Tibial nerve (tissue), 4 donors: ENCODE measurements at regions not wholly inside any gene's neighbourhood (a gene's known extent, or its start where the extent isn't known, plus 50 kb on each side); places are given as distances from the start of the nearest gene placed in this dataset.
"Not testable (repeated sequence)": the region's sequence is repeated elsewhere in the genome, so short reads cannot be mapped to it uniquely, and the experiment has no call there.

ENCODE experiments used
- DNase-seq, 2 donors: peaks; one replicate each; pipeline ENCODE4 v3.0.0-alpha.2; 2019; ENCODE audit warnings: low spot score in 2 of 2
- H3K27ac ChIP-seq, 4 donors: fragments of 200-600 bp; sonication (generic) in 3 of 4; one replicate each; pipeline ENCODE4 v1.5.1; 2017 to 2019; ENCODE audit warnings: mild to moderate bottlenecking in 1 of 4
- H3K27me3 ChIP-seq, 2 donors: fragments of 200-600 bp; sonication (generic) in 1 of 2; one replicate each; pipeline versions ENCODE4 v1.5.1 to v1.6.0; 2017 to 2019
- H3K36me3 ChIP-seq, 3 donors: fragments of 200-600 bp; sonication (generic); one replicate each; pipeline ENCODE4 v1.5.1; 2018 to 2019
- H3K4me1 ChIP-seq, 4 donors: fragments of 200-600 bp; sonication (generic) in 3 of 4; one replicate each; pipeline ENCODE4 v1.5.1; 2017 to 2019
- H3K4me3 ChIP-seq, 4 donors: fragments of 200-600 bp; sonication (generic) in 3 of 4; one replicate each; pipeline ENCODE4 v1.5.1; 2017 to 2019; ENCODE audit warnings: mild to moderate bottlenecking in 1 of 4, moderate library complexity in 1 of 4
- H3K9me3 ChIP-seq, 4 donors: fragments of 200-600 bp; sonication (generic) in 3 of 4; one replicate each; pipeline ENCODE4 v1.5.1; 2017 to 2019
- EP300 ChIP-seq, 2 donors: sonication (generic); formaldehyde crosslinking; IDR thresholded peaks; one replicate each; pipeline ENCODE4 v1.6.1; 2017; ENCODE audit warnings: antibody characterized with exemption in 2 of 2, mild to moderate bottlenecking in 1 of 2
- POLR2A ChIP-seq, 2 donors: fragments of 450-650 bp; IDR thresholded peaks; one replicate each; pipeline ENCODE4 v1.6.1; 2017; ENCODE audit warnings: antibody characterized with exemption in 2 of 2, mild to moderate bottlenecking in 2 of 2, moderate library complexity in 2 of 2
- WGBS, 2 donors: methylation state at CpG; one replicate each; pipeline ENCODE4 v1.1.5; 2018; 5-methylcytosine and 5-hydroxymethylcytosine counted together
- TF ChIP-seq, protein P1 (sequence below), 5 experiments: fragments of 200-600 bp in 3 of 5; fragments of 450-650 bp in 2 of 5; sonication (generic) in 3 of 5; IDR thresholded peaks; one replicate each; pipeline ENCODE4 v1.5.1; 2016 to 2019; ENCODE audit warnings: antibody characterized with exemption in 5 of 5, mild to moderate bottlenecking in 3 of 5, moderate library complexity in 2 of 5

DNA sequence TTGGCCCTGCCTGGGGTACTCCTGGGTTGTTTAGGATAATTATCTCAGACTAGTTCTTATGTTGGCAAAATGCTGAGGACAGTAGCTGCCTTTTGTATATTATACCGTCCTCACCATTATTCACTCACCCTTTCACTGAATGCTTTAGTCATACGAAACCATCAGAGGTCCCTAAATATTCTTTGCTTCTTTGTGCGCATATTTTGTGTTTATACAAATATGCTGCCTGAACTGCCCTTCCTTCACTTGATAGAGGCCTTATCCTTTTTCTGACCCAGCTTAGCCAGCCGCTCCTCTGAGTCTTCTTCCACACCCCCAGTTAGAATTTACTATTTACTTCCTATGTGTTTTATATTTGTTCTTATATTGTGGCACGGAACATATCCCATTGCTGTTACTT, 70.2 kb upstream of the OSBPL3 start:
- 63 to 75% methylated on average over 5 of the region's 5 CpGs for WGBS, 2 donors
- no peak overlapping the region for H3K4me3 ChIP-seq
- TF ChIP-seq, protein P1, sequence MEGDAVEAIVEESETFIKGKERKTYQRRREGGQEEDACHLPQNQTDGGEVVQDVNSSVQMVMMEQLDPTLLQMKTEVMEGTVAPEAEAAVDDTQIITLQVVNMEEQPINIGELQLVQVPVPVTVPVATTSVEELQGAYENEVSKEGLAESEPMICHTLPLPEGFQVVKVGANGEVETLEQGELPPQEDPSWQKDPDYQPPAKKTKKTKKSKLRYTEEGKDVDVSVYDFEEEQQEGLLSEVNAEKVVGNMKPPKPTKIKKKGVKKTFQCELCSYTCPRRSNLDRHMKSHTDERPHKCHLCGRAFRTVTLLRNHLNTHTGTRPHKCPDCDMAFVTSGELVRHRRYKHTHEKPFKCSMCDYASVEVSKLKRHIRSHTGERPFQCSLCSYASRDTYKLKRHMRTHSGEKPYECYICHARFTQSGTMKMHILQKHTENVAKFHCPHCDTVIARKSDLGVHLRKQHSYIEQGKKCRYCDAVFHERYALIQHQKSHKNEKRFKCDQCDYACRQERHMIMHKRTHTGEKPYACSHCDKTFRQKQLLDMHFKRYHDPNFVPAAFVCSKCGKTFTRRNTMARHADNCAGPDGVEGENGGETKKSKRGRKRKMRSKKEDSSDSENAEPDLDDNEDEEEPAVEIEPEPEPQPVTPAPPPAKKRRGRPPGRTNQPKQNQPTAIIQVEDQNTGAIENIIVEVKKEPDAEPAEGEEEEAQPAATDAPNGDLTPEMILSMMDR (IDR thresholded peaks at IDR 0.05): no peak
- TF ChIP-seq POLR2A (IDR thresholded peaks at IDR 0.05): no peak

DNA sequence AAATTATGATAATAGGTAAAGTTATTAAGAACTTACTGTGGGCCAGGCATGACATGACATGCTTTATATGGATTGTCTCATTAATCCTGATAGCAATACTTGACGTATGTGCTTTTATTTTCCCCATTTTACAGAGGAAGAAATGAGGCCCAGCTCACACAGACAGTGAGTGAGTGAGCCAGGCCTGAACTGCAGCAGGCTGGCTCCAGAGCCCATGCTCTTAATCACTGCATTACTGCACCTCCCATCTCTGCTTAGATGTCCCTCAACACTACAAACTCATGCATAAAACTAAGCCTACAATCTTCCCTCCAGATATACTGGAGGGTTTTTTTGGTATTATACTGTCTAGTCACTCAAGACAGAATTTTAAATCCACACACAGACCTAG, 68.5 kb upstream of the OSBPL3 start:
- no peak for DNase-seq
- Histone ChIP-seq H3K4me1 (no peaks in the 10 kb centered on the region), H3K9me3 (no peaks in the 10 kb centered on the region), H3K27ac (no peak overlapping the region), H3K36me3 (no peaks in the 10 kb centered on the region), H3K4me3 (no peak overlapping the region), H3K27me3 (no peaks in the 10 kb centered on the region)
- no peak for TF ChIP-seq POLR2A (IDR thresholded peaks at IDR 0.05)
- TF ChIP-seq, protein P1 (IDR thresholded peaks at IDR 0.05): no peak
- no peak for TF ChIP-seq EP300 (IDR thresholded peaks at IDR 0.05)
- WGBS, 2 donors: 88 to 90% methylated on average over 1 of the region's 1 CpG

More for the DNA sequence above, 70.2 kb upstream of the OSBPL3 start:
- H3K9me3 ChIP-seq: no peaks in the 10 kb centered on the region
- H3K4me1 ChIP-seq: no peaks in the 10 kb centered on the region
- DNase-seq: no peak
- peaks cover 0 to 7% of the 10 kb centered on the region in 2 donors for H3K27me3 ChIP-seq
- no peaks in the 10 kb centered on the region for H3K36me3 ChIP-seq
- H3K27ac ChIP-seq: no peak overlapping the region

DNA sequence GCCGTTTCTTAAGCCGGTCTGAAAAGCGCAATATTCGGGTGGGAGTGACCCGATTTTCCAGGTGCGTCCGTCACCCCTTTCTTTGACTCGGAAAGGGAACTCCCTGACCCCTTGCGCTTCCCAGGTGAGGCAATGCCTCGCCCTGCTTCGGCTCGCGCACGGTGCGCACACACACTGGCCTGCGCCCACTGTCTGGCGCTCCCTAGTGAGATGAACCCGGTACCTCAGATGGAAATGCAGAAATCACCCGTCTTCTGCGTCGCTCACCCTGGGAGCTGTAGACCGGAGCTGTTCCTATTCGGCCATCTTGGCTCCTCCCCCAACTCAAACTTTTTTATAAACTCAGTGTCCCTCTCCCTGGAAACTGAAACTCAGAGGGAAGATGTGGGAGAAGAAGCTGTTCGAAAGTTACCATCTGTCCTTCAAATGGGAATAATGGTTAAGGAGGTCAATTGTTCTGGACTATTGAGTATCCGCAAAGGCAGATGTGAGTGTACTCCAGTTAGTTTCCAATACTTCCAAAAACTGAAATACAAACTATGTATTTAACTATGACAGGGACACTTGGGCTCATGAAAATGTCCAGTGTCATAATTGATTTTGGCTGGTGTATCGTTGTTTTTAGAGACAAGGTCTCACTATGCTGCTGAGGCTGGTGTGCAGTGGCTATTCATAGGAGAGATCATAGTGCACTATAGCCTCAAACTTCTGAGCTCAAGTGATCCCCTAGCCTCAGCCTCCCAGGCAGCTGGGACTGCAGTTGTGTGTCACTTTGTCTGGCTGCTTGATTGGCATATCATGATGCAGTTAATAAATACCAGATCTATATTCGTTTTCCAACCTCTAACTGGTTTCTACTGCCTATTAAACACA, 67.8 kb upstream of the OSBPL3 start:
- H3K27me3 ChIP-seq, DNase-seq, H3K27ac ChIP-seq, H3K4me3 ChIP-seq, H3K36me3 ChIP-seq, H3K9me3 ChIP-seq, H3K4me1 ChIP-seq: not testable (repeated sequence)
- WGBS, 2 donors: 93 to 95% methylated on average over 9 of the region's 27 CpGs

DNA sequence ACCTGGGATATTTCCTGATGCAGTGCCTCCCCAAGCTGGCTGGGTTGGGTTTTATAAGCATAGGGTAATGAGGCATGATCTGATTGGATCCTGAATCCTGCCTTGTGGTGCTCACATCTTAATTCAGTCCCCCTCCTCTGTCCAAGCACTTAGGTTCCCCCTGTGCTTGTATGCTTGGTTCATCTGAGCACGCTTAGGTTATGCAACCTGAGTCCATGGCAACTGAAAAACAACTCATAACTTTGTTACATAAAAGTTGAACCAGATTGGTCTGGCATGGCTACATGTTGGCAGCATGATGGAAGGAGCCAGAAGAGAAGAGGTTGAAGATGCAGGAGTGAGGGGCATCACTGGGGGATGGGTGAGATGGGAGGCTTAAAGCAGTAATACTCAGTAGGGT, 57.3 kb upstream of the OSBPL3 start:
- H3K27ac ChIP-seq: no peak overlapping the region
- DNase-seq: no peak

DNA sequence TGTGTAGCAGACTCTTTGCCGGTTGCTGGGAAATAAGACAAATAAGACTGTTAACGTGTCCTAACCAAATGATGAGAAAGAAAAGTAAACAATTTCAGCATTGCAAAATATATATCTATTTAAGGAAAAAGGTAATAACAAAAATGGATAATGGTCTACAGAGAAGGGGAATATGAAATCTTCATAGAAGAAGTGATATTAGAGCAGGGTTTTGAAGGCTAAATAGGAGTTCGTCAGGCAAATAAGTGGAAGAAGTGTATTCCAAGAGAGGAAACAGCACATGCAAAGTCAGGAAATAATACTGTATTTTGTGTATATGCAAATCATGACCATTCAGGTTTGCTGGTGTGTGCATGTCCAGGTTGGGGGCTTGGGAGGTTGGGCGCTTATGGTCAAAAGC, 55.3 kb upstream of the OSBPL3 start:
- H3K9me3 ChIP-seq: no peaks in the 10 kb centered on the region
- no peaks in the 10 kb centered on the region for H3K4me1 ChIP-seq
- H3K27ac ChIP-seq: no peak overlapping the region
- no peaks in the 10 kb centered on the region for H3K36me3 ChIP-seq
- no peaks in the 10 kb centered on the region for H3K27me3 ChIP-seq
- DNase-seq: no peak
- 91 to 95% methylated on average over 4 of the region's 4 CpGs for WGBS, 2 donors
- TF ChIP-seq, protein P1 (IDR thresholded peaks at IDR 0.05): no peak
- TF ChIP-seq POLR2A (IDR thresholded peaks at IDR 0.05): no peak
- TF ChIP-seq EP300 (IDR thresholded peaks at IDR 0.05): no peak
- no peak overlapping the region for H3K4me3 ChIP-seq

More for the DNA sequence above, 57.3 kb upstream of the OSBPL3 start:
- Histone ChIP-seq H3K9me3 (no peaks in the 10 kb centered on the region), H3K36me3 (no peaks in the 10 kb centered on the region), H3K4me1 (no peaks in the 10 kb centered on the region), H3K4me3 (no peak overlapping the region), H3K27me3 (no peaks in the 10 kb centered on the region)
- TF ChIP-seq, protein P1 (IDR thresholded peaks at IDR 0.05): no peak
- TF ChIP-seq POLR2A (IDR thresholded peaks at IDR 0.05) (no peak), EP300 (IDR thresholded peaks at IDR 0.05) (no peak)
- 76 to 86% methylated on average over 1 of the region's 1 CpG for WGBS, 2 donors
